HAP-1 (cell line): ENCODE measurements at regions not wholly inside any gene's neighbourhood (a gene's known extent, or its start where the extent isn't known, plus 50 kb on each side); places are given as distances from the start of the nearest gene placed in this dataset.
"Not testable (repeated sequence)": the region's sequence is repeated elsewhere in the genome, so short reads cannot be mapped to it uniquely, and the experiment has no call there.

Source experiments
- DNase-seq, 2 experiments: peaks; one replicate each; pipeline ENCODE4 v3.0.0-alpha.2; 2016 to 2020; ENCODE audit warnings: low spot score in 2 of 2
- H3K27me3 ChIP-seq: fragments of 250-450 bp; sonication (Bioruptor Pico); 2 replicates; pipeline ENCODE4 v1.5.1; 2020; ENCODE audit warnings: low read depth, mild to moderate bottlenecking, moderate library complexity
- H3K36me3 ChIP-seq: fragments of 250-450 bp; sonication (Bioruptor Pico); replicated peaks from 2 replicates; pipeline ENCODE4 v1.5.1; 2020; ENCODE audit warnings: mild to moderate bottlenecking
- H3K4me1 ChIP-seq: fragments of 250-450 bp; sonication (Bioruptor Pico); 2 replicates; pipeline ENCODE4 v1.5.1; 2020; ENCODE audit warnings: mild to moderate bottlenecking
- H3K4me3 ChIP-seq: fragments of 250-450 bp; sonication (Bioruptor Pico); 2 replicates; pipeline ENCODE4 v1.5.1; 2020; ENCODE audit warnings: mild to moderate bottlenecking, moderate library complexity
- H3K9me3 ChIP-seq: fragments of 250-450 bp; sonication (Bioruptor Pico); 2 replicates; pipeline ENCODE4 v1.5.1; 2020; ENCODE audit warnings: mild to moderate bottlenecking, moderate library complexity
- in situ Hi-C: fragments of 300-500 bp; cut with MboI; formaldehyde crosslinking; loops from 3 replicates; pipeline ENCODE4 v1.14.3; 2020; ENCODE audit warnings: low sequenced_read_pairs, inconsistent platforms, mixed read lengths

DNA sequence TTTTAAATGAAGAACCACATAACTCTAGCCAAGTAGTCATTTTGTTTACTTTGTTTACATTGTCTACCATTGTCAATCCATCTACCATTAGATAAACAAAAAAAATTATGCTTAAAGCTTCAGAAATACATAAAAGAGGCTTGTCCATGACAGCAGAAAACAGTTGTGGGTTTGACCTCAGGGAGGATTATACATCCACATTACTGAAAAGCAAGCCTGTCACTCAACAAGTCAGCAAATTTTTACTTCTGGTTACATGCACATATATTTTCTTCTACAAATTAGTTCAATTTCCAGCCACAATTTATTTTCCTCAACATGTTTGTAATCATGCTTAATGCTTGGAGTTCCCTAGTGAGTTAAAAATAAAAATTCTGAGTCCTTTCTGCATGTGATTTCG, 713.3 kb downstream of the COL12A1 start:
- Histone ChIP-seq H3K27me3 (peaks cover 4% of the 10 kb centered on the region; the same call in 1 of the 2 replicates), H3K4me1 (no peaks in the 10 kb centered on the region), H3K9me3 (no peaks in the 10 kb centered on the region), H3K4me3 (no peak overlapping the region), H3K36me3 (no peaks in the 10 kb centered on the region)
- DNase-seq: no peak
- in situ Hi-C loops: no loop called here

DNA sequence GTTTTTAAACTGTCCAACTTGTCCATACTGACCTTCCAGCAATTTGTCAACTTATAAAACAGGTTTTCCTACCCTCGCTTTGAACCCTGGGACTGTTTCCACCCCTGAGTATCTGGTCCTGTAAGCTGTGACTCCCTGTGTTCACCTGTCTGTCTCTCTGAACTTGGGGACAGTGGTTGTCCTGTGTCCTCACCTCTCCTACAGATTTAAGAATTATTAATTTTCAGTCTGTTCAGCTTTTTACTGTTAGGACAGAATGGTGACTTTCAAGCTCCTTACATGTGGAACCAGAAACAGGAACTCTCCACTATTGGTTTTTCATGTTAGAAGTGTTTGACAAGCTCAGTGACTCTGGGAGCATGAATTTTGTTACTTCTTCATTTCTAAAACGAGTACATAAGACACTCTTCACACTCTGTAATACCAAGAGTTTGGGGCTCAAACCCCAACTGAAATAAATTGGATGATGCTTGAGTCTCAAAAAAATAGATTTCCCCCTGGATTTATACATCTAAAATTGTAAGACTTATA, 713.9 kb downstream of the COL12A1 start:
- DNase-seq: no peak
- Histone ChIP-seq H3K4me1 (no peaks in the 10 kb centered on the region), H3K4me3 (no peak overlapping the region), H3K36me3 (no peaks in the 10 kb centered on the region), H3K9me3 (no peaks in the 10 kb centered on the region), H3K27me3 (peaks cover 4% of the 10 kb centered on the region; the same call in 1 of the 2 replicates)
- in situ Hi-C loops: no loop called here

DNA sequence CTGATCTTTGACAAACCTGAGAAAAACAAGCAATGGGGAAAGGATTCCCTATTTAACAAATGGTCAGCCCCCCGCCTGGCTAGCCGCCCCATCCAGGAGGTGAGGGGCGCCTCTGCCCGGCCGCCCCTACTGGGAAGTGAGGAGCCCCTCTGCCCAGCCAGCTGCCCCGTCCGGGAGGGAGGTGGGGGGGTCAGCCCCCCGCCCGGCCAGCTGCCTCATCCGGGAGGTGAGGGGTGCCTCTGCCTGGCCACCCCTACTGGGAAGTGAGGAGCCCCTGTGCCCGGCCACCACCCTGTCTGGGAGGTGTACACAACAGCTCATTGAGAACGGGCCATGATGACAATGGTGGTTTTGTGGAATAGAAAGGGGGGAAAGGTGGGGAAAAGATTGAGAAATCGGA, 717.1 kb downstream of the COL12A1 start:
- H3K4me3 ChIP-seq, H3K4me1 ChIP-seq, in situ Hi-C loops, H3K36me3 ChIP-seq, H3K9me3 ChIP-seq, H3K27me3 ChIP-seq, DNase-seq: not testable (repeated sequence)

DNA sequence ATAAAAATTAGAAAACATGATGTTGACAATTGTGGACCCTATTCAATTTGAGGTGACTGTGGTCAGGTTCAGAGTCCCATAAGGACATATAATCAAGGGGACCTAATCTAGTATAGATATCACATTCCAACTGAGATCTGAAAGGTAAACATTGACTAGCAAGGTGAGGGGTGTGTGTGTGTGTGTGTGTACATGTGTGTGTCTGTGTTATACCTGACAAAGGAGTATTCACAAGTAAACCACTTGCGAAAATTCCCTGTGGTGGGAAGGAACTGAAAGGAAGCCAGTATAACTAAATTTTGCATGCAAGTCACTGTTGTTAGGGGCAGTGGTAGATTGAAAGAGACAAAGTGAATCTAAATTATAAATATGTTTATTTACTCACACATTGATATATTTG, 723.7 kb downstream of the COL12A1 start:
- no peaks in the 10 kb centered on the region for H3K4me1 ChIP-seq
- 0 out of 2 replicates have a peak, but pooled peaks cover 5% of the 10 kb centered on the region for H3K27me3 ChIP-seq
- no peak overlapping the region for H3K4me3 ChIP-seq
- no peak for DNase-seq
- H3K36me3 ChIP-seq: no peaks in the 10 kb centered on the region
- in situ Hi-C loops: no loop called here
- no peaks in the 10 kb centered on the region for H3K9me3 ChIP-seq

DNA sequence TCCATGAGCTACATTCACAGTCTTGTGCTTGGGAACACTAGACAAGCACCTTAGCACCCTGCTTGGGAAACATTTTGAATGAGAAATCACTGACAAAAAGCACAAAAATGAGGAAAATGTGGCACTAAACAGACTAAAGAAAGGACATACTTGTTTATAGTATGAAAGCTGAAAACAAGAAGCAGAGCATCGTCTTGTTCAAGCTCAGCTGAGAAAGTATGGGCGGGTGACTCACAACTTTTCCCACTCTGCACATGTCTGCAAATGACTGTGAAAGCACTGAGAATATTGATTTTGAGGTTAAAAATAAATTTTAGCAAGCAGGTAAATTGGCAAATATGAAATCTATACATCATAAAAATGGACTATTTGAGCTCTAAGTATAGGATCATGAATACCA, 725.3 kb downstream of the COL12A1 start:
- Histone ChIP-seq H3K9me3 (no peaks in the 10 kb centered on the region), H3K36me3 (no peaks in the 10 kb centered on the region), H3K4me3 (no peak overlapping the region), H3K27me3 (0 out of 2 replicates have a peak, but pooled peaks cover 5% of the 10 kb centered on the region), H3K4me1 (no peaks in the 10 kb centered on the region)
- in situ Hi-C loops: no loop called here
- DNase-seq: no peak

DNA sequence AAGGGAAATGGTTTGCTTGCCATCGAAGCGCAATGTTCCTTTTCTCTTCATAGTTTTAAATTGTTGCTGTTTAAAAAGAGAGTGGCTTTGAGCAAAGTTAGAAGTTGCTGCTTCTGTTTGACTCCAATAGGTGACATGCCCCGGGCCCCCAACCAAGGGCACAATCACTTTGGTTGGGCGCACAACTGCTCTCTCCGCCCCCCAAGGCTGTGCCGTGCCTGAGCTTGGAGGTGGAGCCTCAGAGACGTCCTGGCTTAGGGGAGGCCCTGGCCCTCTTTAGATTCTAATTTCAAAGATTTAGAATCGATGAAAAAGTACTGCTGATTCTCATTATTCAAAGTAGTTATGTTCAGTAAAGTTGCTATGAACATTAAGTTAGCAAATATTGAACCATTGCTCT, 725.9 kb downstream of the COL12A1 start:
- H3K36me3 ChIP-seq: no peaks in the 10 kb centered on the region
- no peaks in the 10 kb centered on the region for H3K9me3 ChIP-seq
- H3K27me3 ChIP-seq: 0 out of 2 replicates have a peak, but pooled peaks cover 5% of the 10 kb centered on the region
- H3K4me3 ChIP-seq: no peak overlapping the region
- DNase-seq: no peak
- H3K4me1 ChIP-seq: no peaks in the 10 kb centered on the region
- in situ Hi-C loops: no loop called here

DNA sequence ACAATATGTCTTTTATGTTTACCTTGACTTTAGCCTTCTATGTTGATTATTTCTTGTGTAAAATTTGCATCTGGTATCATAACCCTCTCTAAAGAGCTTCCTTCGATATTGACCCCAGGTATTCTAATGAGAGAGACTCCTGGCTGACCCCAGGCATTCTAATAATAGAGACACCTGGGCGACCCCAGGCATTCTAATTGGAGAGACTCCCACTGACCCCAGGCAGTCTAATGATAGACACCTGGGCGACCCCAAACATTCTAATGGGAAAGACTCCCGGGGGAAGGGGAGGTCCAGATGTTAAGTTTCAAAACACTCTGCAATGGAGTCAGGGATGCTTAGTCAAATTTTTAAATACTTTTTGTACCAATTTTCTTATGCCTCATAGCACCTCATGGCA, 726.4 kb downstream of the COL12A1 start:
- in situ Hi-C loops: no loop called here
- H3K4me1 ChIP-seq: no peaks in the 10 kb centered on the region
- no peak for DNase-seq
- H3K36me3 ChIP-seq: no peaks in the 10 kb centered on the region
- no peak overlapping the region for H3K4me3 ChIP-seq
- H3K27me3 ChIP-seq: 0 out of 2 replicates have a peak, but pooled peaks cover 5% of the 10 kb centered on the region
- no peaks in the 10 kb centered on the region for H3K9me3 ChIP-seq

DNA sequence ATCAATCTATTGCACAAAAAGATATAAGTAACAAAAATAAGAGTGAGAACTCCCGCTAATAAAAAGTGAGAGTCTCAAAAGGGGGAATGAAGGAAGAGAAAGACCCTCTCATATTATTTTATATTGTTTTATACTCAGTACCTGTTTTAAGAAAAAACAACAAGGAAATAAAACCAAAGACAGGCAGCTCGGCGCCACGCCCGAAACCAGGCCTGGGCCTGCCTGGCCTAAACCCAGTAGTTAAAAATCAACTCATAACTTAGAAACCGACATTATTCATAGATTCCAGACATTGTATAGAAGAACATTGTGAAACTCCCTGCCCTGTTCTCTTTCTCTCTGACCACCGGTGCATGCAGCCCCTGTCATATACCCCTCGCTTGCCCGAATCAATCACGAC, 731.8 kb downstream of the COL12A1 start:
- DNase-seq, H3K36me3 ChIP-seq, in situ Hi-C loops, H3K9me3 ChIP-seq, H3K4me1 ChIP-seq, H3K4me3 ChIP-seq, H3K27me3 ChIP-seq: not testable (repeated sequence)

DNA sequence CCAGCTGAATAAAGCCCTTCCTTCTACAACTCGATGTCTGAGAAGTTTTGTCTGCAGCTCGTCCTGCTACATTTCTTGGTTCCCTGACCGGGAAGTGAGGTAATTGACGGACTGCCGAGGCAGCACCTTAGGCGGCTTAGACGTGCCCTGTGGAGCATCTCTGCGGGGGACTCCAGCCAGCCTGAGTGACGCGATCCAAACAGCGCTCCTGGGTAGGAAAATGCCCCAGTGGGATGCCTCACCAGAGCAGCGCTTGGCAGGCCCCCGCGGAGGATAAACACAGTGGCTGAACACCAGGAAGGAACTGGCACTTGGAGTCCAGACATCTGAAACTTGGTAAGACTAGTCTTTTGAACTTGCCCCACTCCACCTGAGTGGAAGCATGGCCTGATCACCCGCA, 737.3 kb downstream of the COL12A1 start:
- H3K4me3 ChIP-seq, H3K9me3 ChIP-seq, in situ Hi-C loops, H3K4me1 ChIP-seq, DNase-seq, H3K36me3 ChIP-seq, H3K27me3 ChIP-seq: not testable (repeated sequence)

DNA sequence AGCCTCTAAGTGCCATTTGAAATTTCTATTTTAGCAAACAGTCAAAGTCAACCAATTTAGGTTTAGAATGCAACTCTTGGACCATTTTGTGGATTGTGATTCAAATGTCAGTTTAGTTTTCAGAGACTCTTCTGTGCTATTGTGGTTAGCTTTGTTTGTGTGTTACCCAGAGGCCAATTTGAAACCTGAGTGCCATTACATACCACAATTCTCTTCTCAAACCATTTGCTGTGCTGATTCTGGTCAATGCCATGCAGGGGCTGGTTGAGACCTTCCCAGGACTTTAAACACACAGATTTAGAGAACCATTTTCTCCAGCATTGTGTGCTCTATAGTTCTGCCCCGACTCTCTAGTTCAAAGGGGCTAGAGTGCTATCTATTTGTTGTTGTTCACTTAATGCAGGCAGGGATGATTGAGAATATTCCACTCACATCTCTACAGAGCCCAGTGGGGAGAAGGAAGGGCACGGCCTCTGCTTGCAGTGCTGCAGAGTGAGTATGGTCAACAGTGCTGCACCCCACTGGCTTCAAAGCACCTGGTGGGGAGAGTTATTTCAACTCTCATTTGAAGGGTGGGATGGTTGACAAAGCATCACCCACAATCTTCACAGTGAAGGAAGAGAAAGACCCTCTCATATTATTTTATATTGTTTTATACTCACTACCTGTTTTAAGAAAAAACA, 738.2 kb downstream of the COL12A1 start:
- no peak for DNase-seq
- in situ Hi-C loops: no loop called here

DNA sequence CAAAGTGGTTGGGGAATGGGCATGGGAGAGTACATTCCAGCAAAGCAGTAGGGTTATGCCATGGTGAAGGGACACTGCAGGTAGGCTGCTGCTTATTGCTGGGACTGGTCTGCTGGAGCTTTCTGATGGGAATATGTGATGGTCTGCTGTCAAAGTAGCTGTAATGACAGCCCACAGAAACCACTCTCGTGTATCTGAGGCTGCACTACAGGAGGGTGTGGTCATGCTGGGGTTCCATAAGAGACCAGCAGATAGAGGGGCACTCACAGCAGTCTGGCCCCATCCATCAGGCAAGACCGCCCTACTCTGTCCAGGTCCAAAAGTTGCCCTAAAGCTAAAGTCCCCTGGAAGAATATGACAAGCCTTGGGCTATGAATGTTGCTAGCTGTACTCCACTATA, 739.3 kb downstream of the COL12A1 start:
- no peaks in the 10 kb centered on the region for H3K36me3 ChIP-seq
- no peaks in the 10 kb centered on the region for H3K27me3 ChIP-seq
- no peaks in the 10 kb centered on the region for H3K4me1 ChIP-seq
- in situ Hi-C loops: no loop called here
- no peak for DNase-seq
- no peaks in the 10 kb centered on the region for H3K9me3 ChIP-seq
- no peak overlapping the region for H3K4me3 ChIP-seq

More for the DNA sequence above, 738.2 kb downstream of the COL12A1 start:
- Histone ChIP-seq H3K4me1 (no peaks in the 10 kb centered on the region), H3K27me3 (no peaks in the 10 kb centered on the region), H3K4me3 (no peak overlapping the region), H3K9me3 (no peaks in the 10 kb centered on the region), H3K36me3 (no peaks in the 10 kb centered on the region)

DNA sequence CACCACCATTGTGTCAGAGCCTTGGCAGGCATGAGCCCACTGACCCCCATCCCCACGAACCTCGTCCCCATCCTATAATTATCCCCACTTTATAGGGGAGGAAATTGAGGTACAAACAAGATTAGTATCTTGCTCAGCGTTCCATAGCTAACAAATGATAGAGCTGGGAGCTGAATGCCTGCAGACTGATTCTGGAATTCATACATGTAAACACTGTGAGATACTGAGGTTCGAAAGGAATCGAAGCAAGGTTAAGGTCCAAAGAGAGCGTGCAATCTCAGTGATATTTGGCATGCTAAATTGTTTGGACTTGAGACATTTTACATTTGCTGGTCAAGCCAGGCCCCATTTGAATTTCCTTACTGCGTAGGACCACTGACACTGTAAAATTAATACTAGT, 746.6 kb downstream of the COL12A1 start:
- Histone ChIP-seq H3K27me3 (no peaks in the 10 kb centered on the region), H3K9me3 (no peaks in the 10 kb centered on the region), H3K36me3 (no peaks in the 10 kb centered on the region), H3K4me1 (no peaks in the 10 kb centered on the region), H3K4me3 (no peak overlapping the region)
- in situ Hi-C loops: no loop called here
- no peak for DNase-seq

DNA sequence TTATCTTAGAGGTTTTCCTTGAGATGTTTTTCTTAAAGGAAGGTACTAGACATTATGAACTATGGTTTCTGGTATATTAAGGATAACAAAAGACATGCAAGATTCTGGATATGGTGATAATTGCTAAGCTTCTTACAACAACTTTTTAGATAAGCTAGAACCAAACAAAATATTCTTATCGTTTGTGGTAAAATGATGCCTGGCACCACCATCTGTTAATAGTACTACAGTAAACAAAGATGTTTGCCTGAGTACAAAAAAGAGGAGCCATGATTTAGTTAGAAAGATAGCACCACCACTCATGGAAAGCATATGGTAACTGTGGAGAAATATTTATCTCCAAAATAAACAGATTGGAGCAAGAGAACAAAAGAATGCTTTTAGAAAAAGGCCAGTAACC, 747.3 kb downstream of the COL12A1 start:
- Histone ChIP-seq H3K4me1 (no peaks in the 10 kb centered on the region), H3K4me3 (no peak overlapping the region), H3K36me3 (no peaks in the 10 kb centered on the region), H3K27me3 (no peaks in the 10 kb centered on the region), H3K9me3 (no peaks in the 10 kb centered on the region)
- in situ Hi-C loops: no loop called here
- DNase-seq: no peak

DNA sequence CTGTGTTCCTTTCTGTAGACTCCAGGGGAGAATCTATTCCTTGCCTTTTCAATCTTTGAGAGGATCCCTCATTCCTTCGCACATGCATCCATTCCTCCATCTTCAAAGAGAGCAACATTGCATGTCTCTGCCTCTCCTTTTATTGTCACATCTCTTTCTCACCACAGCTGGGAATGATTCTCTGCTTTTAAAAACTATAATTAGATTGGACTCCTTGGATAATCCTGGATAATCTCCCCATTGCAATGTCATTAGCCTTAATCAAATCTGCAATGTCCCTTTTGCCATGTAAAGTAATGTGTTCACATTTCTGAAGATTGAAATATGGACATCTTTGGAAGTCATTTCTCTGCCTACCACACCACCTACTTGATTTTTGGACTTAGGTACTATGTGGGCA, 750.1 kb downstream of the COL12A1 start:
- Histone ChIP-seq H3K4me1 (no peaks in the 10 kb centered on the region), H3K4me3 (no peak overlapping the region), H3K9me3 (no peaks in the 10 kb centered on the region), H3K36me3 (no peaks in the 10 kb centered on the region), H3K27me3 (no peaks in the 10 kb centered on the region)
- no peak for DNase-seq
- in situ Hi-C loops: no loop called here

DNA sequence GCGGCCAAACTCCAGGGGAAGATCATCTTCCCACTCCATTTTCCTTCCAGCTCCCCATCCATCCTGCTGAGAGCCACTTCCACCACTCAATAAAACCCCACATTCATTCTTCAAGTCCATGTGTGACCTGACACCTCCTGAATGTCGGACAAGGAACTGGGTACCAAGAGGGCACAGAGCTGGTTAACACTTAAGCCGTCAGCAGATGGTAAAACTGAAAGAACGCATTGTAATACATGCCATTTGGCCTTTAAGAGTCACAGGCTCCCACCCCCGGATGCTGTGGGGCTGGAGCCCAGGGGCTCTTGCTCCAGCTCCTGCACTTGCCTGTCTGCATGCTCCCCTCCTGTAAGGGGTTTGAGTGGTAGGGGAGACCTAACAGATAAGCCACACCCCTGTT, 753.9 kb downstream of the COL12A1 start:
- Histone ChIP-seq H3K27me3 (no peaks in the 10 kb centered on the region), H3K9me3 (no peaks in the 10 kb centered on the region), H3K4me1 (no peaks in the 10 kb centered on the region), H3K36me3 (no peaks in the 10 kb centered on the region), H3K4me3 (no peak overlapping the region)
- in situ Hi-C loops: no loop called here
- no peak for DNase-seq
